ENCODE measurements at regions not wholly inside any gene's neighbourhood (a gene's known extent, or its start where the extent isn't known, plus 50 kb on each side); places are given as distances from the start of the nearest gene placed in this dataset.

GRCh38 chr2:105556366-105556765, 157.5 kb upstream of the FHL2 start:
- Histone ChIP-seq H3K4me2 (ENCODE audit: low read length) (no peak overlapping the region), H3K36me3 (ENCODE audit: control insufficient read depth in 1 of 2, insufficient read depth in 2 of 2, low read length in 2 of 2) (no peaks in the 10 kb centered on the region), H3K79me2 (ENCODE audit: insufficient read depth, low read length) (no peaks in the 10 kb centered on the region), H3K4me3 (replicated peaks in 1 of 2; ENCODE audit: low read depth in 1 of 2, low read length in 2 of 2) (no peak overlapping the region), H3K27ac (ENCODE audit: low read depth, low read length) (no peak overlapping the region), H3K9me2 (ENCODE audit: insufficient read depth) (no peaks in the 10 kb centered on the region), H3K9ac (ENCODE audit: low read length) (no peak overlapping the region), H2AFZ (ENCODE audit: low read depth, low read length, poor library complexity, severe bottlenecking) (no peak overlapping the region), H4K20me1 (ENCODE audit: insufficient read depth) (no peaks in the 10 kb centered on the region), H3K27me3 (ENCODE audit: insufficient read depth, low read length) (peaks cover 61% of the 10 kb centered on the region), H3K9me3 (ENCODE audit: control insufficient read depth in 1 of 2, insufficient read depth in 1 of 2, low read depth in 1 of 2, low read length in 2 of 2) (no peaks in the 10 kb centered on the region), H3K4me1 (ENCODE audit: control insufficient read depth in 1 of 2, insufficient read depth in 2 of 2, low read length in 2 of 2) (peaks cover 10 to 17% of the 10 kb centered on the region in 2 experiments)
- DNase-seq (ENCODE audit: low read depth, low spot score) (no peak), ATAC-seq (no peak)
- RAD21 ChIA-PET (ENCODE audit: low non-redundant PET in 1 of 2, low total read pairs in 2 of 2, uncharacterized antibody in 2 of 2, unreplicated experiment in 2 of 2) = no interaction called here
- intact Hi-C loops (cut with micrococcal nuclease) = no loop called here
- POLR2A ChIA-PET = no interaction called here
- CTCF ChIA-PET = no interaction called here
- no TSS peak for BruUV-seq (replicated peaks)
- TF ChIP-seq ZBTB33 (IDR thresholded peaks at IDR 0.05; ENCODE audit: extremely low read depth, insufficient replicate concordance, low read length) = no peak

- ChIA-PET CTCF (no interaction called here), RAD21 (ENCODE audit: low non-redundant PET in 1 of 2, low total read pairs in 2 of 2, uncharacterized antibody in 2 of 2, unreplicated experiment in 2 of 2) (no interaction called here), POLR2A (no interaction called here)
- H4K20me1 ChIP-seq (ENCODE audit: insufficient read depth) = no peaks in the 10 kb centered on the region
- H3K9me2 ChIP-seq (ENCODE audit: insufficient read depth) = no peaks in the 10 kb centered on the region
- DNase-seq (ENCODE audit: low read depth, low spot score) = no peak
- ATAC-seq = peak; percentile 40
- no peak overlapping the region for H3K9ac ChIP-seq (ENCODE audit: low read length)
- no peak overlapping the region for H3K4me3 ChIP-seq (replicated peaks in 1 of 2; ENCODE audit: low read depth in 1 of 2, low read length in 2 of 2)
- no peaks in the 10 kb centered on the region for H3K36me3 ChIP-seq (ENCODE audit: control insufficient read depth in 1 of 2, insufficient read depth in 2 of 2, low read length in 2 of 2)
- intact Hi-C loops (cut with micrococcal nuclease) = no loop called here
- H2AFZ ChIP-seq (ENCODE audit: low read depth, low read length, poor library complexity, severe bottlenecking) = no peak overlapping the region
- H3K4me2 ChIP-seq (ENCODE audit: low read length) = peak overlapping the region; percentile 73
- H3K4me1 ChIP-seq (ENCODE audit: control insufficient read depth in 1 of 2, insufficient read depth in 2 of 2, low read length in 2 of 2) = peaks cover 10 to 17% of the 10 kb centered on the region in 2 experiments
- TF ChIP-seq ZNF274 (IDR thresholded peaks at IDR 0.05; ENCODE audit: low read depth, low read length) = no peak
- no peak for TF ChIP-seq CTCF (IDR thresholded peaks at IDR 0.05 in 2 of 3, conservative IDR thresholded peaks at IDR 0.05 in 1 of 3; ENCODE audit: borderline replicate concordance in 1 of 3, insufficient read depth in 1 of 3, low read depth in 2 of 3, low read length in 2 of 3)
- TF ChIP-seq REST (IDR thresholded peaks at IDR 0.05; ENCODE audit: low read depth) = no peak
- TF ChIP-seq ELF1 (IDR thresholded peaks at IDR 0.05; ENCODE audit: borderline replicate concordance, low read depth) = no peak
- TF ChIP-seq SRF (IDR thresholded peaks at IDR 0.05; ENCODE audit: low read depth) = no peak
- no peak for TF ChIP-seq MAX (IDR thresholded peaks at IDR 0.05)
- no peak for TF ChIP-seq ZFX (IDR thresholded peaks at IDR 0.05)
- H3K79me2 ChIP-seq (ENCODE audit: insufficient read depth, low read length) = no peaks in the 10 kb centered on the region
- no peaks in the 10 kb centered on the region for H3K9me3 ChIP-seq (ENCODE audit: control insufficient read depth in 1 of 2, insufficient read depth in 1 of 2, low read depth in 1 of 2, low read length in 2 of 2)
- no peak overlapping the region for H3K27ac ChIP-seq (ENCODE audit: low read depth, low read length)
- BruUV-seq (replicated peaks) = no TSS peak
- peaks cover 52% of the 10 kb centered on the region for H3K27me3 ChIP-seq (ENCODE audit: insufficient read depth, low read length)
Measured at GRCh38 chr2:105554235-105554634, 155.4 kb upstream of the FHL2 start.

All from HCT116 (cell line).